ENCODE measurements at regions not wholly inside any gene's neighbourhood (a gene's known extent, or its start where the extent isn't known, plus 50 kb on each side); places are given as distances from the start of the nearest gene placed in this dataset.

DNA sequence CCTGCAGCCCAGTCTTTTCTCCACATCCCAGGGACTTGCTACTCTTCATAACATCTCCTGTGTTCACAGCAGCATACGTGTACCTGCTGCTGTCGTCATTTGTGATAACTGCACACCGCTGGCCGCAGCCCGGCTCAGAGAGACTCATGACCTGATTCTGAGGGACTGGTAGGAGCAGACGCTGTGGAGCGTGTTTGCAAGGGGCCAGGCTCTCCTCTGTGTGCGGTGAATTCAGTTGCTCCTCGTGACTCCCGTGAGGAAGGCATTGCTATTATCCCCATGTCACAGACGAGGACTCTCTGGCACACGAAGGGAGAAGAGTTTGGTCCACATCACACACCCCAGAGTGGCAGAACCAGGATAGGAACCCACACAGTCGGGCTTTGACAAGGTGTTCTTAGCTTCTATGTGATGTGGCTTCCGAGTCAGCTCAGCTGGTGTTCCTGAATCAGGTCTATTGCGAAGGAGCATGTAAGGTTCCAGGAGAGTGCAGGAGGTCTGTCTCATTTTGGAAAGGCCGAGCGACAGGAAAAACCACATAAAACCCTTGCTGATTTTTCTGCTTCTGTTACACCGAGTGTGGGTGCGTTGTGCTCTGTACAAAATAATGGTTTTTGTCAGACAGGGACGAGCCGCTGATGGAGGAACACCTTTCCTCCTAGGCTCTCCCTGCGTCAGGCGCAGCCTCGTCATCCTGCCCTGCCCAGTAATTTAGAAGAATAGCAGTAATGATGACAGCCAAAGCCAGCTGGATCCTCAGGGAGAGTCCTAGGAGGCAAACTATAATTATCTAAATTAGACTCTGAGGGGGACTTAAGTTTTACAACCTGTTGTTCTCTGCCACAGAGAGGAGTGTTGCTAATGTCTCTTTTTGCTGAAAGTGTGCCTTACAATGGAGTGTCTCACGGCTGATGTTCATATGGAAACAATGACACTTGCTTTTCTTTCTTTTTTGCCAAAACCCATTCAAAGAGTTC lies 157.5 kb upstream of the RGMA start:
- in situ Hi-C loops (cut with HindIII; ENCODE audit: low pct_unique_long_range_greater_than_20kb, low sequenced_read_pairs), result no loop called here
- no peak for DNase-seq (ENCODE audit: low read depth)

DNA sequence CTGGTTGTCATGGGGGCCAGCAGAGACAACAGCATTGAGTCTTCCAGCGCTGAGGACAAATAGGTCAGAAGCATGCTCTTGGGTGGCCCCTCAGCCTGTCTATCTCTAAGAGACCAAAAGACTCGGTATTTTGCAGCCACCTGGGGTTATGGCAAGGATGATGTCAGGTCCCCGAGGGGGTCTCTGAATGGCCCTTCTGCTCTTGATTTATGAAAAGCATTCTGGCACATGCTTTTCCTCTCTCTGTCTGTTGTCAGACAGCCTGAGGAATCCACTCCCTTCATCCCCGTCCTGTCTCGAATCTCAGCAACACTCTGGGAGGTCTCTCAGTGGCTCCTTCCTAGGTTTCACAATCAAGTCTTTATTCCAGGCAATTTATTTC lies 156.6 kb upstream of the RGMA start:
- in situ Hi-C loops (cut with HindIII; ENCODE audit: low pct_unique_long_range_greater_than_20kb, low sequenced_read_pairs), result no loop called here
- no peak for DNase-seq (ENCODE audit: low read depth)

DNA sequence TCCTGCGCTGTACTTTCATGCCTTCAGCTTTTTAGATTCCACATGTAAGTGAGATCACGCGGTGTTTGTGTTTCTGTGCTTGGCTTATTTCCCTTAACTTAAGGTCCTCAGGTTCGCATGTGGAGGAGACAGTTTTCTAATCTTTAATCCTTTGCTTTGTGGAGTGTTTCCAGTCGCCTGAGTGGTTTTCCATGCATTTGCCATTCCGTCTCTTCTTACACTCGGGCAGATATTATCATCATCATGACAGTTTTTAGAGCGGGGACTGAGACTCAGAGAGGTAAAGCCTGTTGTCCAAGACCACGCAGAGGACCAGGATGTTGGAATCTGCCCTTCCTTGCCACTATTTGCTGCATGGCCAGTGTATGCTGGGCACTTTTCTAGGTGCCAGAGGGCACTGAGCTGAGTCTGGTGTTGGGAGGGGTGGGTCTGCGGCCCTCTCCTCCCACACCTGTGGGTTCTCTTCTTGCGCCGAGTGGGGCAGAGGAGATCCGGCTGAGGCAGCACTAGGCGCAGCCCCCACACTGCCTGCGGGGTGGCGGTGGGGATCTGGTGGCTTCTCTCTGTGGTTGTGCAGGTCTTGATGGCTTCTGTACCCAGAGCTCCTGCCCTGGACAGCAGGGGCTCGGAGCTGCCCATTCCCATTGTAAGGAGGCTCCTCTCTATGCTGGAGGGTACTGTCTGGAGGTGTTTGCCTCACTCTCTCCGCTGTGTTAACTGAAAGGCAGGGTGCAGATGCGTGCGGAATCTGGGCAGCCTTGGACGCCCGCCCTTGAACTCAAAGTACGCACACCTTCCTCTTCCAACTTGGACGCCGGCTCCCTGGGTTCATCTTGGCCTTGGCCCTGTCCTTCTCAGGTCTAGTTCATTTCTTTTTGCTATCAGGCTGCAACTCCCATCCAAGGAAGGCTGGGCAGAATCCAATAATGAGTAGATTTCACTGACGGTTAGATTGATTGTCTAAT lies 156.0 kb upstream of the RGMA start:
- DNase-seq (ENCODE audit: low read depth), result no peak
- in situ Hi-C loops (cut with HindIII; ENCODE audit: low pct_unique_long_range_greater_than_20kb, low sequenced_read_pairs), result no loop called here

DNA sequence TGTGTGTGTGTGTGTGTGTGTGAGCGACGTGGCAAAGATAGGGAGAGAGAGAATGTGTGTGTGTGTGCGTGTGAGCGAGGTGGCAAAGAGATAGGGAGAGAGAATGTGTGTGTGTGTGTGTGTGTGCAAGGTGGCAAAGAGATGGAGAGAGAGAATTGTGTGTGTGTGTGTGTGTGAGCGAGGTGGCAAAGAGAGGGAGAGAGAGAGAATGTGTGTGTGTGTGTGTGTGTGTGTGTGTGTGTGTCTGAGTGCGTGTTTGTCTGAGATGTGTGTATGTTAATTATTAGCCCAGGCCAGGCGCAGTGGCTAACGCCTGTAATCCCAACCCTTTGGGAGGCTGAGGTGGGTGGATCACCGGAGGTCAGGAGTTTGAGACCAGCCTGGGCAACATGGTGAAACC lies 154.6 kb upstream of the RGMA start:
- no peak for DNase-seq (ENCODE audit: low read depth)
- in situ Hi-C loops (cut with HindIII; ENCODE audit: low pct_unique_long_range_greater_than_20kb, low sequenced_read_pairs), result no loop called here

DNA sequence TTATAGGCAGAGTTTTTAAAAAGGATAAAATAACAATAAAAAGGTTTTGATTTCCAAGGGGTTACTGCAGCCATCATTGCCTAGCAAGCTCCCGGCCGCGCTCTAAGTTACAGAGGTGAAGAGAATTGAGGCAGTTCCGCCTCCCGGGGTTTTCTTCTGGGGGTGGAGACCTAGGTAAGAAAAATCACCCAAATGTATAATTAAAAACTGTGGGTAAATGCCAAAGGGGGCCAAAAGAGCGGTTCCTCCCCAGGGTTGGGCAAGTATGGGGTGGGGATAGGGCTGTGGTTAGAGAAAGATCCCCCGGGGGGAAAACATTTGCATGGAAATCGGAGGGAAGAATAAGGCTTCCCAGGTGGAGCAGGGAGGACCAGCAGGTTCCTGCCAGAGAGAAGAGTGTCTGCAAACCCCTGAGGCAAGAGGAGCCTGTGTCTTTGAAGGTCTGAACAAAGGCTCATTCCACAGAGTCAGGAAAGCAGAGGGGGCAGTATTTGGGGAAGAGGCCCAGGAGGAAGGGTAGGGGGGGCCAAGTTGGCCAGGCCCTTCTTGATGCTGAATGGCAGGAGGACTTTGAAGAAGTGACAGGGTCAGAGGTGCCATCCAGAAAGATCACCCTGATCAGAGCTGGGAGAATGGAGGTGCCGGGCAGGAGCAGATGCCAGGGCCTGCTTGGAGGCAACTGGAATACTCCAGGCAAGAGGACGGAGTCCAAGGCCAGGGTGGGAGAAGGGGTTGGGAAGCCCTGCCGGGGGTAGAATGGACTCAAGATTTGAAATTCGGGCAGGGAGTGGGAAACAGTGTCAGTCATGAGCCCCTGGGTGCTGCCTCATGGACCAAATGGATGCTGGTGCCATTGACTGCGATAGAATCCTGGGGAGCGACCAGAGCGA lies 152.9 kb upstream of the RGMA start:
- in situ Hi-C loops (cut with HindIII; ENCODE audit: low pct_unique_long_range_greater_than_20kb, low sequenced_read_pairs), result no loop called here
- DNase-seq (ENCODE audit: low read depth), result no peak

DNA sequence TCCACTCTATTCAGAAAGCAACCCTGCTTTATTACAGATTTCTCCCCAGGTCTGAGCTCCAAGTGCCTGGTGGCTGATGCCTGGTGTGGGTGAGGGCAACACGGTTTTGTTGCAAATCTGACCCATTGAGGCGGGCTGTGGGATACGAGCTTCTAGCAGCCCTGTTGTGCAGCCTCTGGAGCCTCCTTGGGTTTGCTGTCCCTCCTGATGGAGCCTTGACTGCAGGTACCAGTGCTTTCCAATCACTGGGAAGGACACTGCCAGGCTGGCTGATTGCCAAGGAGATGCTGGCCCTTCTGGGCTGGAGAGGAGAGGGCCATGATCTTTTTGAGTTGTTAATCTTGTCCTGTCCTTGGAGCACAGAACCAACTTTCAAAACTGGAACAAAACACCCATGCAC lies 151.0 kb upstream of the RGMA start:
- DNase-seq (ENCODE audit: low read depth), result no peak
- in situ Hi-C loops (cut with HindIII; ENCODE audit: low pct_unique_long_range_greater_than_20kb, low sequenced_read_pairs), result no loop called here

DNA sequence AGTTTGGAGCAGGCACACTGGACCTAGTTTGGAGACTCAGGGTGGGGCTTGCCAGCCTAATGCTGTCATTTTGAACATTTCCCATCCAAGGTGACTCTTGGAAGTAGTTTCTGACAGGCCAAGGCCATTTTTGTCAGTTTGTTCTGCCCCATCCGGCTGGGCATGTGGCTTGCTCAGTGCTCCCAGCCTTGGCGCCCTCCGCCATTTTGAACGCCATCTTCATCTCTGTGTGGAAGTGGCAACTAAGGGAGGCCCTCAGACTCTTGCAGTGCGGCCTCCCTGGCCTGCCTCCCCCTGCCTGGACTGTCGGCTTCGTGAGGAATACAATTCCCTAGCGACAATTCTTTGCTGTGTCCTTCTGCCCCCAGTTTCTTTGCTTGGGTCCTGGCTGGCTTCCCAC lies 150.6 kb upstream of the RGMA start:
- no peak for DNase-seq (ENCODE audit: low read depth)
- in situ Hi-C loops (cut with HindIII; ENCODE audit: low pct_unique_long_range_greater_than_20kb, low sequenced_read_pairs), result no loop called here

DNA sequence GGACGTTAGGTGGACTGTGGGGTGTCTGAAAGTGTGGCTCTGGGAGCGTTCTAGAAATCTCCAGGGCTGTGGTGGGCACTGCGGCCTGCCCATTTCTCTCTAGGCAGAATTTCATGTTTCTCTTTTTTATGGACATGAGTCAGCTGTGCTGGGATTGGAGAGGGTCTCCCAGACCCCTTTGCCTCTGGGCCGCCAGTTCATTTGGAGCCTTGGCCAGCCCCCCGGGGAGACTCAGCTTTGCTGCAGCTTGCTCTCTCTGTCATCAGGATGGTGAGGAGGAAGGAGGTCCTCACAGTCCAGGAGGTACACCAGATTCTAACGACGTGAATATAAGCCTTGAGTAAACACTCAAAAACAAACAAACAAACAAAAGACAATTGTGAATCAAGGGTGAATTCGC lies 149.6 kb upstream of the RGMA start:
- in situ Hi-C loops (cut with HindIII; ENCODE audit: low pct_unique_long_range_greater_than_20kb, low sequenced_read_pairs), result no loop called here
- DNase-seq (ENCODE audit: low read depth), result no peak

DNA sequence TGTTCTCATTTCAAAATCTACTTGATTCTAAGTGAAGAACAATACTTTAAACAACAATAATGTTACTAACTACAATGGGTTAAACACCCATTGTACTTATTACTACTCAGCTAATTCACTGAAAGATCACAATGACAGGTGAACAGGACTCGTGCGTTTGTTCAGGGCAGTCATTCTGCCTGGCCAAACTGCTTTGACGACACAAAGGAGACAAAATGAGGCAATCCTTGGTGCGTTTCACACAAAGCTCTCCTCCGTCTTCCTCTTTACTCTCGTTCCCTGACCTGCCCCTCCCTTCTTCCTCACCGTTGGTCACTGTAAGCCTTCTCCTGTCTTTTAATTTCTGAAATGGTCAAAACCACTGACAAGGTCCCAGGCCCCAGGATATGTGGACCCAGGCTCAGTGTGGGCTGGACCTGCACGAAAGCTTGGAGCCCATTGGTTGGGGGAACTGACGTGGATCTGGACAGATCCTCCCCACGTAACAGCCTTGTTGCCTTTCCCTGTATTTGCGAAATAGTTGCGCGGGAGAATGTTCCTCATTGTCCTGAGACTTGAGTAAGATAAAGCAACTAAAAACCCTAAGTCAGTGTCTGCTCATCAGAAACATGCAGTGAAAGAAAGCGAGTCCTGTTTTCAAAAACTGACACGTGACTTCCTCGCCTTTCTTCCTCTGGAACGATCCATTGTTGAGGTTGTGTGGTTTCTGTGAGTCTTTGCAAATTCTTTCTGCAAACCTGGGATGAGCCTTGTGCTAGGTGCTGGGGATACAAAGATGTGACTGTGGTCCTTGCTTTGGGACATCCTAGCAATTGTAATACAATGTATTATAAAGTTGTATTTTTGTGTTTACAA lies 147.1 kb upstream of the RGMA start:
- DNase-seq (ENCODE audit: low read depth), result no peak
- in situ Hi-C loops (cut with HindIII; ENCODE audit: low pct_unique_long_range_greater_than_20kb, low sequenced_read_pairs), result no loop called here

DNA sequence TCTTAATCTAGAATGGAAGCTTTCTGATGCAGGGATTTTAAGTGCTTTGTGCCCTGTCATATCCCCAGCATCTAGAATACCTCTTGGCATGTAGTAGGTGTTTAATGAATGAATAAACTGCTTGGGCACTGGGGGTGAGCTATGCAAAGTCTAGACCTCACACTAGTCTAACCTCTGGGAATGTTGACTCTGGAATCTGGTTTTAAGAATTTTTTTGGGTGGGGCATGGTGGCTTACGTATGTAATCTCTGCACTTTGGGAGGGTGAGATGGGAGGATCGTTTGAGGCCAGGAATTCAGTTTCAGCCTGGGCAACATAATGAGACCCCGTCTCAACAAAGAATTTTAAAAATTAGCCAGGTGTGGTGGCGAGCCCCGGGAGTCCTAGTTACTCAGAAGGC lies 146.3 kb upstream of the RGMA start:
- DNase-seq (ENCODE audit: low read depth), result no peak
- in situ Hi-C loops (cut with HindIII; ENCODE audit: low pct_unique_long_range_greater_than_20kb, low sequenced_read_pairs), result no loop called here

DNA sequence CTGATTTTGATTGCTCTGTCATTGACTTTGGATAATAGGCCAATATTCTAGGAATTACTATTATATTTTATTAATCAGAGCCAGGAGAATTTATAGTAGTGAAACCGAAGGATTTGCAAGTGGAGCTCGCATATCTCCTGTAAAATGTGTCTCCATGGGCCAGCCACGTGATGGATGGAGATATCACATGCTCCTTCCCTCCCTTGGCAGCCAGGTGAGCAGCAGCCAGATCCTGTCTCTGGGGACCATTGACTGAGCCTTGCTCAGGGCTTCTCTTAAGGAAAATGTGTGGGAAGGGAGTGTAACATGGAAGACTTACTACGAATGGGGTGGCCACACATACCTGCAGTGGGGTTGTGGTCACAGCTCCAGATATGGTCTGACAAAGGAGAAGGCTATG lies 144.7 kb upstream of the RGMA start:
- in situ Hi-C loops (cut with HindIII; ENCODE audit: low pct_unique_long_range_greater_than_20kb, low sequenced_read_pairs), result no loop called here
- DNase-seq (ENCODE audit: low read depth), result no peak

DNA sequence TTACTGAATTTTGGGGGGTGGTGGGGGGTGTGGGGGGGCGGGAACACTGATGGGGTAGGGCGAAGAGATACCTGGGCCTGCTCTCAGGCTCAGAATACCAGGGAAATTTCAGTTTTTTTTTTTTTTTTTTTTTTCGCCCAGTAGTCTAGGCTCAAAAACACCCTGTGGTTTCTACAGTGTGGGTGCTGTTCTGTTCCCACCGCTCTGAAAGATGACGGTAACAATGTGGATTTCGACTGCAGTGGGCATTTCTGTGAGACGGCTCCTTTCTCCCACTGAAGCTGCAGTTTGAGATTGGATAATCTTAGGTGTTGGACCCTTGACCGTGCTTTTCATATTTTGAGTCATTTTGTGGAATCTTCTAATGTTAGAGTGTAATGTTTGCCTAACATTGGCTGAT lies 143.8 kb upstream of the RGMA start:
- DNase-seq (ENCODE audit: low read depth), result no peak
- in situ Hi-C loops (cut with HindIII; ENCODE audit: low pct_unique_long_range_greater_than_20kb, low sequenced_read_pairs), result no loop called here

DNA sequence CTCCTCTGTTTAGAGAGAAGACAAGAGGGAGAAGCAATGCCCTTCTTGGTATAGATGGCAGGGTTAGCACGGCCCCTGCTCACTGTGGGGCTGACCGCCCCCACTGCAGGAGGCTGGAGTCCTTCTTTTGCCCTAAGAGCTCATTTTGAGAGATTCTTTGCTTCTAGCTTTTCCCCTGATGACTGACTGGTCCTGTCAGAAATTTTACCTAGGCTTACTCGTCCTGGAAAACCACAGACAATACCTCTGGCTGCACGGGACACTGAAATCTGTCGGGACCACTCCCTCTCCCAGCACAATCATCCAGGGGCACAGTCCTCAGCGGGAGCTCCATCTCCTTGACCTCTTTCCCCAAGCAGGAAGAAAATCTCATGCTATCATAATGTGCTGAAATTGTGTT lies 143.0 kb upstream of the RGMA start:
- DNase-seq (ENCODE audit: low read depth), result no peak
- in situ Hi-C loops (cut with HindIII; ENCODE audit: low pct_unique_long_range_greater_than_20kb, low sequenced_read_pairs), result no loop called here

DNA sequence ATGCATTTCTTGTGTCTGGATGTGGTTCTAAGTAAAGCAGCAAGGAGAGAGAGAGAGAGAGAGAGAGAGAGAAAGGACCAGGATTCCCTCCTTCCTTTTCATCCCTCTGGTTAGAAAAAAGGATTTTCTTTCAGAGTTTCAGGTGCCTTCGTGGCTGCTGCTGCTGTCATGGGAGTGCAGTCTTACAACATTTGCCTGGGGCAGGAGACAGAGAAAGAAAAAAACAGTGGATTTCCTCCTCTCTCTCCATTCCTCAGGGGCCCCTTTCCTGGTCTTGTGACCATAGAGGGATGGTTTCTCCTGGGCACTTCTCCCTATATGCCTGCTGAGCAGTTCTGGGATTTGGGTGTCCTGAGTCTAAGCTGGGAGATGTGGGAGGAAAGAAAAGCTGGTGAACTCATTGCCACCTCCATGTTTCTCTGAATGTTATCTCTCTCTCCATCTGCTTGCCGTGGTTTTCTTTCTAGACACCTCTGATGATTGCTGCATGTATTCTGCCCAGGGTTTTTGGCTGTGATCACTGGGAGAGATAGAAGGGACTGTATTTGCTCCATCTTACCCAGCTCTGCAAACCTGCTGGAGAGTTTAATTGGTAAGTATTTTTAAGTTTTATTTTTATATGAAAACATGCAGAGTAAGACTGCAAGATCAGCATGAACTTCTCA lies 142.4 kb upstream of the RGMA start:
- in situ Hi-C loops (cut with HindIII; ENCODE audit: low pct_unique_long_range_greater_than_20kb, low sequenced_read_pairs), result no loop called here
- no peak for DNase-seq (ENCODE audit: low read depth)

DNA sequence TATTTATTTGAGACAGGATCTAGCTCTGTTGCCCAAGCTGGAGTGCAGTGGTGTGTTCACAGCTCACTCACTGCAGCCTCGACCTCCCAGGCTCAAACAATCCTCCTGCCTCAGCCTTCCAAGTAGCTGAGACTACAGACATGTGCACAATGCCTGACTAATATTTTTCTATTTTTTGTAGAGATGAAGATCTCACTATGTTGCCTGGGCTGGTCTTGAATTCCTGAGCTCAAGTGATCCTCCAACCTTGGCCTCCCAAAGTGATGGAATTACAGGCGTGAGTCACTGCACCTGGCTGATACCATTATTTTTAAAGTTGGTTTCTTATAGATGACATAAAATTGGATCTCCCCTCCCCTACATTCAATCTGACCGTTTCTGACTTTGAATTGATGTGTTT lies 139.5 kb upstream of the RGMA start:
- in situ Hi-C loops (cut with HindIII; ENCODE audit: low pct_unique_long_range_greater_than_20kb, low sequenced_read_pairs), result no loop called here
- no peak for DNase-seq (ENCODE audit: low read depth)

DNA sequence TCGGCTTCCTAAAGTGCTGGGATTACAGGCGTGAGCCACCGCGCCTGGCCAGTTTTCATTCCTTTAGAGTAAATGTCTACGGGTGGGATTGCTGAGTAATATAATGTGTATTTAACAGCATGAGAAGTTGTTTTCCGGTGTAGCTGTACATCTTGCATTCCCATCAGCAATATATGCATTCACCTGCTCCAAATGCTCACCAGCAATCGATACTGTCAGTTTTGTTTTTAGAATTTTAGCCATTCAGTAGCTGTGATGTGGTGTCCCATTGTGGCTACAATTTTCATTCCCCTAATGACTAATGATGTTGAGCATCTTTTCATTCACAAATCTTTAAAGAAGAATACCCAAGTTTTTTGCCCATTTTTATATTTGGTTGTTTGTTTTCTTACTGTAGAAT lies 134.8 kb upstream of the RGMA start:
- DNase-seq (ENCODE audit: low read depth), result no peak
- in situ Hi-C loops (cut with HindIII; ENCODE audit: low pct_unique_long_range_greater_than_20kb, low sequenced_read_pairs), result no loop called here

DNA sequence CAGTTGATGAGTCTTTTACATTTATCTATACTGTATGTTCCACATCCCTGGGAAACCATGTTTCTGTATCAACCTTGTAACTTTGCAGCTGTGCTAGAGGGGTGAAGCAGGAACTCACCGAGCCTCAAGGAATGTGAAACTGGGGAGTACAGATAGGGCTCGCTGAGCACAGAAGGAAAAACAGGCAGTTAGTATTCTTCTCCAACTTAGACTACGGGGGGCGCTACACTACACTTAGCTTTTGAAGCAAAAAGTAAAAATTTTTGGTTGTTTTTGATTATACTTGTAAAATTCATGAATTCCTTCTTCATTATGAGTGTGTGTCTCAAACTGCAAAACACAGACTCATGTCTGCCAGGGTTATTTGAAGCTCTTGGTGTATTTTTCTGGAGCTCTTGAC lies 132.7 kb upstream of the RGMA start:
- no peak for DNase-seq (ENCODE audit: low read depth)
- in situ Hi-C loops (cut with HindIII; ENCODE audit: low pct_unique_long_range_greater_than_20kb, low sequenced_read_pairs), result no loop called here

Data from Caki2 (cell line).